Stimulated activated CD8-positive, alpha-beta memory T cell treated with anti-CD3 and anti-CD28 coated beads, Interleukin-2, amount 100 ng/mL, for 1 hour (primary cell): ENCODE measurements at regions not wholly inside any gene's neighbourhood (a gene's known extent, or its start where the extent isn't known, plus 50 kb on each side); places are given as distances from the start of the nearest gene placed in this dataset.

Experiments used
- DNase-seq, 2 donors: peaks; one replicate each; pipeline ENCODE4 v3.0.0-alpha.2; 2020; ENCODE audit warnings: low read depth in 2 of 2

DNA sequence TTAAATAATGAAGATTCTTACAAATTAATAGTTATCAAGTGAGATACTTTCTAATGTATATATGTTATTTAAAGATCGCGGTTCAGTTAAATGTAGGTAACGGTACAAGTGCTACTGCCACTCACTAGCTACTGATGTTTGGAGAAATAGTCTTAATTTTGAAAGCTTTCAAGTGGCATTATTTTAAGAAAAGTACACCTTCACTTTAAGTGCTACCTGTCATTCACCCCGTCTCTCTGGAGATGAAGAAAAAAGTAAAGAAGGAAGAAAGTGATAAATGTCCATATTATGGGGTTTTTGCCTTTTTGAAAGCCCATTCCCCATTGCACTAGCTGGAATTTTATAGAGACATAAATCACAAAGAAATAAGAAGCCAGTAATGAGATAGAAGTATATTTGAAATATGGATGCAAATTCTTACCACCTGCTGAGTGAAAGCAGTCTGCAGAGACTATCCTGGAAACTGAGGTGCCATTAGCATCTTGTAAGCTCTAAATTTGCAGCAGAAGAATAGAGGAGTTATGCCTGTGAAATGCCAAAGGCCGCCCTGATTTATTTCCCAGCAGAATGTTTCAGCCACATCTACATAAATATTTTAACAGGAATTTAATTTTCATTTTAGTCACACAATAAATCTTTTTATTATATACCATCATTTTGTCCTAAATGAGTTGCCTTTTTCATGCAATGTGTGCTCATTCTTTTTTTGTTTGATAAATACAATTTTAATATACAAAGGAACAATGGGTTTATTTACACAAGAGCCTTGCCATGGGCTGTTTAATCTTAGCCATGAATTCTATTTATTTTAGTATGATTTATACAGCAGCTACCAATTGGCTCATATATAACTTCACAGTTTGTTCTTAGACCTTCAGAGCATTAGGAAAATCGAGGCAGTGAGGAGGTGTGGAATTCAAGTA lies 489.9 kb upstream of the RAG2 start:
- DNase-seq: no peak

DNA sequence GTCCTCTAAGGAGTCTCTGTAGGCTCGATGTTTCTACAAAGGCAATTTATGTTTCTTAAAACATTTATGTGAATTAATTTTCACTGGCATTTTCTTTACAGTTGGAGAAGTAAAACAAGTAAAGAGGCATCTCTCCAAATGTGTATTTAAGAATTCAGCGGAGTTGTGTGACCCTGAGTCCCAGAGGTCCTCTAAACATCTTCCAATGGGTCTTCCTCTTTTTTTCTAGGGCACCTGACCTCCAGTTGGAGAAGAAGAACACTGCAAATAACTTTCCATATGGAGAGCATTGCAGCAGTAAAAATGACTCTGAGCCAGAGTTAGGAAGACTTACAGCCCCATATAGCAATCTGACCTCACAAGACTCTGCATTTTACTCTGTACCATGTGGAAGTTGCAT lies 480.5 kb upstream of the RAG2 start:
- DNase-seq: no peak

DNA sequence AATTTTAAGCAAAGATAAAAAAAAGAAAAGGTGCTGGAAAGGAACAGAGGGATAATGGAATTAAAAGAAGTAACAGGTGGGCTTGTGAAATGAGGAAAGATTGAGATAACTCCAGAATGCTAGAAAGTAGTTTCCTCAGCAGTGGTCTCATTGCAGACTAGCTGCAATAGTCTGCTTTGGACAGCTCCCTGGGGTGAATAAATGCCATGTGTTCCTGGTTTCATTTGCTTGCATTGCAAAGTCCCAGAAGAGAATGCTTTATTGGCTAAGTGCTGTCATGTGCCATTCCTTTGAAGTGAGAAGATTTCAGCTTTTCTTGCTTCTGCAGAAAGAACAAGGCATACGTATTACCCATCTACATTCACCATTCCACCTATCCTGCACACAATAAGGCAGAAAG lies 478.8 kb upstream of the RAG2 start:
- no peak for DNase-seq

DNA sequence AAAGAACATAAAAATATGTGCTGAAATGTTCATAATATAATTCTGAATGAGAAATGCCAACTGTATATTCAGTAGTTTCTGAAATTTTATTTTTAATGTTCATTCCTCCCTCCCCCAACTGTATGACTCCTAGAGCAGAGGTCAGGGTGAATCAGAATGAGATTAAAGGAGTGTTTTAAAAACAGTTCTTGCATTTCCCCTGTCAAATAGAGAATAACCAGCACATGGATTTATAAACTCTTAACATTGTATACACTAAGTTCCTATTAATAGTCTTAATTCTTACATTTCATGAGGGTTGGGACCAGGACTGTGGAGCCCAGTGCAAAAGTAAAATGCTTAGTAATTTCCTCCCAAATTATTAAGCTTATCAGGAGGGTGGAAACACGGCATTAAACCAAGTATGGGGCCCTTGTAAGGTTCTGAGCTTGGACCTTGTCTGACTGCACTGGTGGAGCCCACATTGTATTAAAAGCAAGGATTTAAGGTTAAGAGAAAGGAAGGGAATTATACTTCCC lies 474.6 kb upstream of the RAG2 start:
- DNase-seq: no peak

DNA sequence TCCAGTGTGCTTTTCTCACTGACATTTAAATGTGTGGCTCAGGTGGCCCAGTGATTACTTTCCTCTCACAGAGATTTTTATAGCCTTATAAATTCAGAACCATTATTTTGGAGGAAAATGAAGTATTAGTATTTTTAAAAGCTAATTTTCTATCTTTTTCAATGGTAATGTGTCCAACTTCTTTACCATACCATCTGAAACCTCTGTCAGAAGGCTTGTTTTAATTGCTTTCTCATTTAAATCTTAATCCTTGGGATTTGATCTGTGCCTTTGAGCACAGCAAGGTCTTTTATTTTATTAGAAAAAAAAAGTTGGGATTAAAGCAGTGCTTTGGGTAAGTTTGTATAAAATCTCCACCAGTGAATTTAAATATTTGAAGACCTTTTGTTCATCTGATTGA lies 452.3 kb upstream of the RAG2 start:
- no peak for DNase-seq

DNA sequence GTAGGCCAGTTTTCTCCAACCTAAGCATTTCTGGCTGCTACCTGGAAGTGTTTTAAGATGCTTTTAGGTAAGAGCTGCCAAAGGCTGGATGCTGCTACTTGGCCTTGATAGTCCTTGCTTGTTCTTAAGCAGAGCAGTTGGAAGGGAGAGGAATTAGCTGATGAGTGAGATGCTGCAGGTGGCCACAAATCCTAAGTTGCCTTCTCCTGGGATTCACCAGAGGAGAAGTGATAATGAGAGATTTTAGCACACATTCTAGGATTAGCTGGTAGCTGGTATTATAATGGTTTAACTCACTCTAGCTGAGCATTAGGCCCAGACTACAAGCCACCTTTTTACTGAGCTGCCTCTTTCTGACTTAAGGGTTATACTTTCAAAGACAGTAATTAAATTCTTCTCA lies 442.9 kb upstream of the RAG2 start:
- no peak for DNase-seq

DNA sequence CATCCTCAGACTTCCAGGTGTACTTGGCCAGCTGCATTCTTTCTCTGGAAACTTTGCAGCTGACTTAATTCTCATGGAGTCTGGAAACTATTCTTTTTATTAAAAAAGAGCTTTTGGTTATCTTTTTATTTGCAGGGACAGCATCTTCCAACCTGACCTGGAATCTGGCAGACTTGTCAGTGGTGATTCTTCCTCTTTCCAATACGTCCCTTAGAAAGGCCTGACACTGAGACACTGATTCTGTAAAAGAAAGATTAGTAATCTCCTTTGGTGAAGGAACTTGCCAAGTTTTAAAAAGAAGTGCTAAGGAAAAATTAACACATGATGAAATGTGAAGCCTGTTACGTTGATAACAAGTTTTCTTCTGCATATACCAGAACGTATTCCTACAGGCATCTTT lies 440.9 kb upstream of the RAG2 start:
- no peak for DNase-seq

DNA sequence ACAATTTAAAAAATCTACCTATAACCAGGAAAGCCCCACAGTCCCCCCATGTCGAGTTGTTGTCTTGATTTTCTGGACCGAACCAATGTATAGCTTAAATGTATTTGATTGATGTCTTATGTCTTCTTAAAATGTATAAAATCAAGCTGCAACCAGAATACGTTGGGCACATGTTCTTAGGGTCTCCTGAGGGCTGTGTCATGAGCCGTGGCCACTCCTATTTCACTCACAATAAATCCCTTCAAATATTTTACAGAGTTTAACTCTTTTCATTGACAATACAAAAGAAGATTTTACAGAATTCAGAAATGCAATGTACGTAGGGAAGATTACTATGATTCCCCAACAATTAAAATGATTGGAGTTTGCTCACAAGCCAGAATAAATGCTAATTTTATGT lies 428.7 kb upstream of the RAG2 start:
- no peak for DNase-seq

DNA sequence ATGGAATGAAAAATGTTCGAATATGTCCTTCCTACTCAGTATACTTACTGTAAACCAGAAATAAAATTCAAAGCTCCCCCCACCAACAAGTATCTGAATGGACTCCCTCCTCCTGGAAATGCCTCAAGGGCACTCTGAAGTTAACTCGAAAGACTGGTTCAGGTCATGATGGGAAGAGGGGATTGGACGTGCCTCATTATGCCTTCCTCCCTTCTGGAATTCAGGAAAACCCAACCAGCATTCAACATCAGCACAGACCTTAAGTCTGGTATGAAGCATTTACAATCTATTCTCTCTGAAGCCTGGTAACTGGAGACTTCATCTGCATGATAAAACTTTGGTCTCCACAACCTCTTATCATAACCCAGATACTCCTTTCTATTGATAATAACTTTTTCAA lies 428.3 kb upstream of the RAG2 start:
- no peak for DNase-seq

DNA sequence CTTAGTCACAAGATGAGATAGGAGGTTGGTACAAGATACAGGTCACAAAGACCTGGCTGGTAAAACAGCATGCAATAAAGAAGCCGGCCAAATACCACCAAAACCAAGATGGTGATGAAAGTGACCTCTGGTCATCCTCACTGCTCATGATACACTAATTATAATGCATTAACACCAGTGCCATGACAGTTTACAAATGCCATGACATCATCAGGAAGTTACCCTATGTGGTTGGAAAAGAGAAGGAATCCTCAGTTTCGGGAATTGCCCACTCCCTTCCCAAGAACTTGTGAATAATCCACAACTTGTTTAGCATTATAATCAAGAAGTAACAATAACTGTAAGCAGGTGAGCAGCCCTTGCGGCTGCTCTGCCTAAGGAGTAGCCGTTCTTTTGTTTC lies 408.5 kb upstream of the RAG2 start:
- DNase-seq: no peak

DNA sequence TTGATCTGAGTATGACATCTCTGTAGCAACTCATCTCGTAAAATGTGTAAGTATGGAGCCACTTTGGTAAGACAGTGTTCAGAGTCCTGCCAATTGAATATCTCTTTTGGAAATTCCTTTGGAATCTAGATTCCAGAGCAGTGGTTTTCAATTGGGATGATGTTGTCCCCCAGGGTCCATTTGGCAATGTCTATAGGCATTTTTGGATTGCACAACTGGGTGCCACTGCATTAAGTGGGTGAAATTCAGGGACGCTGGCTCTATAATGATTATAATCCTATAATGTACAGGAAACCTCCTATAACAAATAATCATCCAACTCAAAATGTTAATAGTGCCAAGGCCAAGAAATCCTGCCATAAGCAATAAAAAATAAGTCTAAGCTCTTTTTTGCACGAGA lies 404.8 kb upstream of the RAG2 start:
- DNase-seq: no peak

DNA sequence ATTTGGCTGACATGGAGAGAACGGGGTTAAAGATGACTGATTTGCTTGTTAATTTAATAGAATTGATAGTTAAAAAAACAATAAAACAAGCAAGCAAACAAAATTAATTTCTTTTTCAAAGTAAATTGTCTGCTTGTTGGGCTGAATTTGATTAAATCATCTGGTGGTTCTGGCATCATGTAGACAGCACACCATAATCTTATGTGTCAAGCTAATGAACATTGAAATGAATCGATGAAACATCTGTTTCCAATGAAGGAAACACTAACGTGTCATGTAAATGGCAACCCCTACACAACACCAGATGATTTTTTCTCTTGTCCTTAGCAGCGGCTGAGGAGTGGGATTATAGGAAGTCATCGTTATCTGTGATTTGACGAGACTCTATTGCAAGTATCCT lies 399.6 kb upstream of the RAG2 start:
- no peak for DNase-seq

DNA sequence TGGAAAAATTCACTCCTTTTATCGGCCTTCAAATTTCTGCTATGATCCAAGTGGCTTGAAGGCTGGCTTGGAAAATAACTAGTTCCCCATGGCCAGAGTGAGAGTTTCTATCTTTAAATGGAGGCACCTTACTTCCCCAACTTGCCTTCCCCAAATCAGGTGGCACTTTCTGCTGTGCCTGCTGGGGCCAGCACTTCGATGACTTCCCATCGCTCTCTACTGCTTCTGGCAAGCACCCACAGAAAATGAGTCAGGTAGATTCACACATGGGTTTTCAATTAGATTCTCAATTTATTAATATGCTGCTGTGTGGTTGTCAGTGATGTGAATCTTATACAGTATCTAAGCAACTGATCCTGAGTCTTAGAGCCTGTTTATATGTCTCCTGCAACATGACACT lies 398.8 kb upstream of the RAG2 start:
- no peak for DNase-seq

DNA sequence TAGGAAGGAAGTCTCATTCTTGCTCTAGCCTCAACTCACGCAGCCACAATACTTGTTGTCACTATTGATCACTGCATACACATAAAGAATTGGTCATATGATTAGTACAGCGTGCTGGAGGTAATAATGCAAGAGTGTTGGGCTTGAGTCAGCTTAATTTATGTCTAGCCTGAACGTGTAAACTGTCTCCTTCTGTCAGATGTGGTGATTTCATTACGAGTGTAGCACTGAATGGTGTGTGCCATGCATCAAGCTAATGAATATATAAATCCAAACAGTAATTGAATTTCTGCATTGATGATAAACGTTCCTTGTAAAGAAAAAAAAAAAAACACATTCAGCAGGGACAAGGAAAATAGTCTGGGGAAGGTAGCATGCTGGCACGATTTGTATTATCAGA lies 396.2 kb upstream of the RAG2 start:
- no peak for DNase-seq

DNA sequence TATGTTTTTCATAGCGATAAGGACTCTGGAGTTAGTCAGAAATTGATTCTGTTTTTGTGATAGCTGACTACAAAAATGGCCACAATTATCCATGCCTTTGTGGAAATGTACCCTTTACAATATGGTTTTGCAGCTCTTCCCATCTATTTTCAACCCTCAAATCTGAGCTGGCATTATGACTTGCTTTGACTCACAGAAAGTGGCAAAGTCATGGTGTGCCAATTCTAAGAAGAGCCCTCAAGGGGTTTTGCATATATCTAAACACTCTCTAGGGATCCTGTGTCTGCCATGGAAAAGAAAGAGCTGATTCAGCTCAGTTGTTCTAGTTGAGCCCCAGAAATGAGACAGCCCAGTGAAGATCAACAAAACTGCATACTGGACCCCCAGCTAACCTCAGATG lies 390.5 kb upstream of the RAG2 start:
- DNase-seq: no peak

DNA sequence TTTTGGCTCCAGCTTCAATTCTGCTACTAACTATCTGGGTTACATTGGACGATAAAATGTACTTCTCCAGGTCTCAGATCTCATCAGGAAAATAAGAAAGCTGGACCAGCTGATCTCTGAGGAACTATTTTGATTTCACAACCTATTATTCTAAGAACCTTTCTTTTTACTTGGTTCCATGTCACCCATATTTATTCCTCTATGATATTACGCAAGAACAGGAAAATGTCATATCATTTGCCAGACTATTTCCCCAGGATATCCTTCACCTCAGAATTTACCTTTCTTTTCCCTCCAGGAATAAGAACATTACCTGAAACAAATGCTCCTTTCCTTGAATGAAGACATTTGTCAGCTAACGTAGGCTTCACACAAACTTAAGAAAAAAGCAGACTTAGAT lies 387.5 kb upstream of the RAG2 start:
- no peak for DNase-seq

DNA sequence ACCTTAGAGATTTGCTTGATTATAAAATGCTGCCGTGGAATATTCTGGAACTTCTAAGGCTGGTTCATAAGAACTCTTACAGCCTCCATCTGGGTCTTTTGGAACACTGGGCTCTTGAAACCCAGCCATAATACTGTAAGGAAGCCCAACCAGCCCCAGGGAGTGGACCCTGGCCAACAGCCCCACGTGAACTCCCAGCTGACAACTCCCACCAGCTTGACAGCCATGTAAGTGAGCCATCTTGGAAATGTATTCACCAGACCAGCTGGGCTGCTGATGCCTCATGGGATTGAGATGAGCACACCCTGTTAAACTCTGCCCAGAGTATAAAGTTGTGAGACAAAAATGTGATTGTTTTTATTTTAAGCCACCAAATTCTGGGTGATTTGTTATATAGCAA lies 378.7 kb upstream of the RAG2 start:
- DNase-seq: no peak

DNA sequence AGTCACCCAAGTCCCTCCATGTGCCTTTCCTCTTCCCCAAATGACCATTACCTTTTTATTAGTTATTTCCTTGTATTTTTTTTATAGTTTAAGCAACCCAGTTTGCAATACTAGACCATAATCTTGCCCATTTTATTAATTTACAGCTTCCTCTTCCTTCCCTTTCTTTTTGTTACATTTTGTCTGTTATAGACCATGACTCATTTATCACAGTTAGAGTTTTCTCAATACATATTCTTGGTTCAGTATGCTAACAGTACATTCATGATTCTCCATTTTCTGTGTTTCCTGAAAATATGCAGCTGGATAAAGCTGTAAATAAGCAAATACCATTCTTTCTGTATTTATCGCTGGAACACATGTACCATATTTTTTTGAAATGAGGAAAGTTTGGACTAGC lies 376.7 kb upstream of the RAG2 start:
- DNase-seq: no peak

DNA sequence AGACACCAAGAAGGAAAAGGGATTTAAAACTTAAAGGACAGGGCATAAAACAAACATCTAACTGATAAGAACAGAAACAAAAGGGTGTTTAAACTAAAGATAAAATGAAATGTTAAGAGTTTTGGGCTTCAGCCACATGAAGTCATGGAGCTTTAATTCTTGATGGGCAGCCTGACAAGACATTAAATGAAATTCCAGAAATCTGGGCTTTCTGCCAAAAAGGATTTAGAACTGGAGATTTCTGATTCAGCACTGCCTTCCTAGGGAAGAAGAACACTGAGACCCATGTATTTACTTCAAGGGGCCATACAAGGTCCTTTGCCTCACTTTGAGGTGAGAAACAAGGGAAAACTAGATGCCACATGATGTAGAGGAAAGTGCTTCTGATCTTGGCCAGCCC lies 355.9 kb upstream of the RAG2 start:
- DNase-seq: no peak

DNA sequence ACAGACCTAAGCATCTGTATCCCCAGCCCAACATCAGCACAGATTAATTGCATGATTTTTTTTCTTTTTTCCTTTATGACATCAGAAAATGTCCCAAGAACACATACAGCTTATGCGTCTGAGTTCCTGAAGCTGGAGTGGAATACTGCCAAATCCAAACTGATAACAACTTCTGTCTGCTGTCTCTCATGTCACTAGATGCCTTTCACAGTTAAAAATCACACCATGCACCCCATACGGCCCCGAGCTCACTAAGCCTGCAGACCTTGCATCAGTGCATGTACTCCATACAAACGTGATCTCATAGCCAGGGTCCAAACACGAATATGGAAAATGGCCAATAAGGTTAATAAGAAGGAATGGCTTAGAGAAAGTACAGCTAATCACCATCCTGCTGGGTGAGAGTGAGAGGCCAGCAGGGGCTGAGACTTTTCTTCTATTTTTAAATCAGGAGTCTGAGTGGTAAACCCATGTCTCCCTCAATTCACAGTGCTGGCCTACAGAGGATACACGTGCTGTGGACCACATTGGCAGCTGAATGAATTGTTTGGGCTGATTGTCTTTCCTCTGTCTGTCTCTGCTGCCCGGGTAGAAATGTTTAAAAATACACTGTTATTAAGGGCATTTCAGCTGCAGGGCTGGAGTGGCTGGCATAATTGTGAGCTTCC lies 350.6 kb upstream of the RAG2 start:
- no peak for DNase-seq

DNA sequence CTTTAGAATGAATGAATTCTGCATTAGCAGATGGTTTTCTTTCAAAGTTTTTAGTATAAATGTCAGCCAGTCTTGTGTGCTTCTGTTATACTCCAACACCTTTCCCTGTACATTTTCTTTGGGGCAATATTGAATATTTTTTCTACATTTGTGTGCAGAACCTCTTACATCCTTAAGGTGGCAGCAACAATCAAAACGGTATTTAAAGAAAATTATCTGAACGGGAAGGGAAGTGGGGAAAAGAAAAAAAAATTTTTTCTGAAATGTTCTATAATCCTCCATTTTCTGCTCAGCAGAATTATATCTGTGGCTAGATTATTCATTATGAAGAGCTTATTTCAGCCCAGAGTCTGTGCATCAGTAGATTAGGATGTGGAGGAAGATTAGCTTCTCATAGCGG lies 347.3 kb upstream of the RAG2 start:
- no peak for DNase-seq

DNA sequence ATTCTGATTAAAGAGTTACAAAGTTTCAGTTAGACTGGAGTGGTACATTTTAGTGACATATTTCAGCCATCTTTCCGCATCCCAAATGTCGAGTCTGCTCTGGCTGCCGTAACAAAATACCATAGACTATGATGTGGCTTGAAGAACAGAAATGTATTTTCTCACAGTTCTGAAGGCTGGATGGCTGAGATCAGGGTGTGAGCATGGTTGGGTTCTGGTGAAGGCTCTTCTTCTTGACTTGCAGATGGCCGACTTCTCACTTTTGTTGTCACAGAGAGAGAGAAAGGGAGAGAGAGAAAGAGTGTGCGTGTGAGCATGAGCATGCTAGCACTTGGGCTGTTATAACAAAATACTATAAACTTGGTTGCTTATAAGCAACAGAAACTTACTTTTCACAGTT lies 335.4 kb upstream of the RAG2 start:
- DNase-seq: no peak

DNA sequence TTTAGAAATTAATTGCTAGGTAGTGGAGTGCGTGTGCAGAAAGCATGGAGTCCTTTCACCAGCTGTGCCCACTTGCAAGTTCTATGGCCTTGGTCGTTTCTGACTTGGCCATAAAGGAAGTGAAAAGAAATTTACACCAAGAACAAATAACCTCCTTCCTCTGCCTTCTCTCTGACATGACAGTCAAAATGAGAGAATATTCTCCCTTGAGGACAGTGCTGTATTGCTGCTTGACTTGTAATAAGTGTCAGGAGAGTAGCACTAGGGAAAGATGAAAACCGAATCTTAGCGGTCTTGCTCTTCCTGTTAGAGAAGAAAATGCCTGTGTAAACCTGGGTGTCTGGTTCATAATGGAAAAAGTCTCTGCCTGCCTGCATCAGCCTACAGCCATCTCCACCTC lies 333.1 kb upstream of the RAG2 start:
- DNase-seq: no peak
